H9 (cell line): ENCODE measurements at regions not wholly inside any gene's neighbourhood (a gene's known extent, or its start where the extent isn't known, plus 50 kb on each side); places are given as distances from the start of the nearest gene placed in this dataset.

Source experiments
- DNase-seq: peaks from one replicate; pipeline ENCODE4 v3.0.0-alpha.2; 2017
- H2AFZ ChIP-seq: one replicate; pipeline ENCODE4 v1.6.1; 2013; ENCODE audit warnings: mild to moderate bottlenecking, low read length, control low read depth, moderate library complexity
- H2AK5ac ChIP-seq: 2 replicates; pipeline ENCODE4 v1.6.1; 2013; ENCODE audit warnings: low read length, control low read depth, mixed read lengths; ENCODE audit not compliant: insufficient read length
- H2BK120ac ChIP-seq: one replicate; pipeline ENCODE4 v1.6.1; 2013; ENCODE audit warnings: low read depth, mild to moderate bottlenecking, low read length, control low read depth, inconsistent platforms; ENCODE audit not compliant: poor library complexity, severe bottlenecking
- H2BK12ac ChIP-seq: 2 replicates; pipeline ENCODE4 v1.6.1; 2013; ENCODE audit warnings: low read length, control low read depth, mixed read lengths, low read depth; ENCODE audit not compliant: insufficient read length
- H2BK15ac ChIP-seq: 2 replicates; pipeline ENCODE4 v1.6.1; 2013; ENCODE audit warnings: low read depth, low read length, control low read depth
- H2BK20ac ChIP-seq: one replicate; pipeline ENCODE4 v1.6.1; 2013; ENCODE audit warnings: low read depth, mild to moderate bottlenecking, low read length, control low read depth, inconsistent platforms; ENCODE audit not compliant: poor library complexity, severe bottlenecking
- H2BK5ac ChIP-seq: 2 replicates; pipeline ENCODE4 v1.6.1; 2013; ENCODE audit warnings: low read length, control low read depth, mixed read lengths; ENCODE audit not compliant: insufficient read length
- H3K14ac ChIP-seq: 2 replicates; pipeline ENCODE4 v1.6.1; 2013; ENCODE audit warnings: low read length, control low read depth; ENCODE audit not compliant: insufficient read depth
- H3K18ac ChIP-seq: 2 replicates; pipeline ENCODE4 v1.6.1; 2013; ENCODE audit warnings: low read depth, mild to moderate bottlenecking, mixed read lengths, low read length, control low read depth; ENCODE audit not compliant: insufficient read length
- H3K23ac ChIP-seq: 2 replicates; pipeline ENCODE4 v1.6.1; 2013; ENCODE audit warnings: low read length, control low read depth, mixed read lengths, low read depth; ENCODE audit not compliant: insufficient read length
- H3K23me2 ChIP-seq: 2 replicates; pipeline ENCODE4 v1.6.1; 2013; ENCODE audit warnings: low read depth, mild to moderate bottlenecking, mixed read lengths, low read length, control low read depth; ENCODE audit not compliant: insufficient read length, poor library complexity, severe bottlenecking
- H3K27ac ChIP-seq: 2 replicates; pipeline ENCODE4 v1.5.1; 2013; ENCODE audit warnings: low read length, control low read depth, mixed read lengths, low read depth; ENCODE audit not compliant: insufficient read length
- H3K27me3 ChIP-seq: 2 replicates; pipeline ENCODE4 v1.6.1; 2013; ENCODE audit warnings: low read length, control low read depth, inconsistent platforms; ENCODE audit not compliant: insufficient read depth
- H3K4ac ChIP-seq: 2 replicates; pipeline ENCODE4 v1.6.1; 2013; ENCODE audit warnings: low read depth, mild to moderate bottlenecking, control low read depth, inconsistent platforms, low read length, moderate library complexity
- H3K4me1 ChIP-seq: 2 replicates; pipeline ENCODE4 v1.6.1; 2013; ENCODE audit warnings: low read length, control low read depth, inconsistent platforms; ENCODE audit not compliant: insufficient read depth
- H3K4me2 ChIP-seq: 2 replicates; pipeline ENCODE4 v1.6.1; 2013; ENCODE audit warnings: low read length, control low read depth, mixed read lengths; ENCODE audit not compliant: insufficient read length, insufficient read depth
- H3K56ac ChIP-seq: 2 replicates; pipeline ENCODE4 v1.6.1; 2013; ENCODE audit warnings: low read depth, mild to moderate bottlenecking, mixed read lengths, low read length, control low read depth; ENCODE audit not compliant: insufficient read length
- H3K79me1 ChIP-seq: 2 replicates; pipeline ENCODE4 v1.6.1; 2013; ENCODE audit warnings: low read depth, mild to moderate bottlenecking, moderate library complexity, low read length, control low read depth, inconsistent platforms; ENCODE audit not compliant: insufficient read depth, poor library complexity, severe bottlenecking
- H3K79me2 ChIP-seq: 2 replicates; pipeline ENCODE4 v1.6.1; 2013; ENCODE audit warnings: low read length, control low read depth, inconsistent platforms; ENCODE audit not compliant: insufficient read depth
- H3K9ac ChIP-seq: 2 replicates; pipeline ENCODE4 v1.6.1; 2013; ENCODE audit warnings: low read length, control low read depth, mixed read lengths; ENCODE audit not compliant: insufficient read length; ENCODE audit errors: extremely low read depth
- H3K9me3 ChIP-seq: one replicate; pipeline ENCODE4 v1.6.1; 2013; ENCODE audit warnings: low read depth, low read length, inconsistent platforms; ENCODE audit not compliant: control insufficient read depth
- H3T11ph ChIP-seq: one replicate; pipeline ENCODE4 v1.6.1; 2013; ENCODE audit warnings: mild to moderate bottlenecking, low read length, control low read depth, inconsistent platforms
- H4K20me1 ChIP-seq: one replicate; pipeline ENCODE4 v1.6.1; 2013; ENCODE audit not compliant: control insufficient read depth, insufficient read length, insufficient read depth
- H4K5ac ChIP-seq: 2 replicates; pipeline ENCODE4 v1.6.1; 2013; ENCODE audit warnings: low read depth, mild to moderate bottlenecking, mixed read lengths, low read length, control low read depth; ENCODE audit not compliant: insufficient read length
- H4K8ac ChIP-seq: replicated peaks from 2 replicates; pipeline ENCODE4 v1.6.1; 2013; ENCODE audit warnings: low read length, control low read depth, mixed read lengths, low read depth; ENCODE audit not compliant: insufficient read length
- H4K91ac ChIP-seq: 2 replicates; pipeline ENCODE4 v1.6.1; 2013; ENCODE audit warnings: low read depth, mild to moderate bottlenecking, moderate library complexity, mixed read lengths, low read length, control low read depth; ENCODE audit not compliant: insufficient read length
- H3K27ac Mint-ChIP-seq, 3 experiments: 2 replicates in 2 of 3; 3 replicates in 1 of 3; pipeline ENCODE4 v1.8.0; 2020 to 2021; ENCODE audit warnings: mixed read lengths in 3 of 3, mild to moderate bottlenecking in 1 of 3, moderate library complexity in 1 of 3
- H3K27me3 Mint-ChIP-seq: 2 replicates; pipeline ENCODE4 v1.8.0; 2021; ENCODE audit warnings: low read depth, mild to moderate bottlenecking, moderate library complexity, mixed read lengths
- H3K36me3 Mint-ChIP-seq, 3 experiments: 2 replicates in 2 of 3; 3 replicates in 1 of 3; pipeline ENCODE4 v1.8.0; 2020 to 2021; ENCODE audit warnings: low read depth in 3 of 3, mixed read lengths in 3 of 3; ENCODE audit not compliant: insufficient read depth in 1 of 3
- H3K4me1 Mint-ChIP-seq, 2 experiments: 2 replicates each; pipeline ENCODE4 v1.8.0; 2020; ENCODE audit warnings: mixed read lengths in 2 of 2
- H3K4me3 Mint-ChIP-seq, 2 experiments: 2 replicates in 1 of 2; 3 replicates in 1 of 2; pipeline ENCODE4 v1.8.0; 2020 to 2021; ENCODE audit warnings: mild to moderate bottlenecking in 2 of 2, mixed read lengths in 2 of 2, moderate library complexity in 1 of 2
- H3K9me3 Mint-ChIP-seq, 2 experiments: 2 replicates in 1 of 2; 3 replicates in 1 of 2; pipeline ENCODE4 v1.8.0; 2020; ENCODE audit warnings: mild to moderate bottlenecking in 2 of 2, mixed read lengths in 2 of 2, moderate library complexity in 1 of 2
- TF ChIP-seq, protein P1 (sequence below): fragments of 200-600 bp; sonication (generic); conservative IDR thresholded peaks from 3 replicates; pipeline ENCODE4 v1.8.0; 2021; ENCODE audit warnings: antibody characterized with exemption, mild to moderate bottlenecking

DNA sequence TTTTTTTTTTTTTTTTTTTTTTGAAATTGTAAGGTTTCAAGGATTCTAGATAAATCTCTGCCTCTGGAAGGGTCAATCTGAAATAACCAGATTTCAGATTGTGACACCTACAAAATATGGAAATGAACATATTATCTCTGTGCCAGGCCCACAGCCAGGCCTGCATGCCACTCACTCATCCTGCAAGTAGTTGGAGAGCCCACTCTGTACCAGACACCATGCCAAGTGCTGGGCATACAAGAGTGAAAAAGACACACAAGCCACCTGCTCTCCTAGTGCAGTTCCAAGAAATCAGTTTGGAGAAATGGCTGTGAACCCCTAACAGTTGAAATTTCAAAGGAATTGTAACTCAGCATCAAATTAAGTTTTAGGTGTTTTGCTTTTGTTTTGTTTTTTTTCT, 145.9 kb upstream of the NOCT start:
- no peak overlapping the region for H4K5ac ChIP-seq
- no peak overlapping the region for H3K27ac ChIP-seq
- H3K27me3 Mint-ChIP-seq = peaks cover 1% of the 10 kb centered on the region; the same call in 1 of the 2 replicates
- no peak overlapping the region for H2BK15ac ChIP-seq
- H3K9ac ChIP-seq = no peak overlapping the region
- H3K79me2 ChIP-seq = no peaks in the 10 kb centered on the region
- H3K23me2 ChIP-seq = no peaks in the 10 kb centered on the region
- no peaks in the 10 kb centered on the region for H3K9me3 Mint-ChIP-seq
- H3K18ac ChIP-seq = no peak overlapping the region
- no peak overlapping the region for H3K4ac ChIP-seq
- no peaks in the 10 kb centered on the region for H3K79me1 ChIP-seq
- TF ChIP-seq, protein P1, sequence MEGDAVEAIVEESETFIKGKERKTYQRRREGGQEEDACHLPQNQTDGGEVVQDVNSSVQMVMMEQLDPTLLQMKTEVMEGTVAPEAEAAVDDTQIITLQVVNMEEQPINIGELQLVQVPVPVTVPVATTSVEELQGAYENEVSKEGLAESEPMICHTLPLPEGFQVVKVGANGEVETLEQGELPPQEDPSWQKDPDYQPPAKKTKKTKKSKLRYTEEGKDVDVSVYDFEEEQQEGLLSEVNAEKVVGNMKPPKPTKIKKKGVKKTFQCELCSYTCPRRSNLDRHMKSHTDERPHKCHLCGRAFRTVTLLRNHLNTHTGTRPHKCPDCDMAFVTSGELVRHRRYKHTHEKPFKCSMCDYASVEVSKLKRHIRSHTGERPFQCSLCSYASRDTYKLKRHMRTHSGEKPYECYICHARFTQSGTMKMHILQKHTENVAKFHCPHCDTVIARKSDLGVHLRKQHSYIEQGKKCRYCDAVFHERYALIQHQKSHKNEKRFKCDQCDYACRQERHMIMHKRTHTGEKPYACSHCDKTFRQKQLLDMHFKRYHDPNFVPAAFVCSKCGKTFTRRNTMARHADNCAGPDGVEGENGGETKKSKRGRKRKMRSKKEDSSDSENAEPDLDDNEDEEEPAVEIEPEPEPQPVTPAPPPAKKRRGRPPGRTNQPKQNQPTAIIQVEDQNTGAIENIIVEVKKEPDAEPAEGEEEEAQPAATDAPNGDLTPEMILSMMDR = no peak
- no peak overlapping the region for H2BK120ac ChIP-seq
- no peaks in the 10 kb centered on the region for H4K20me1 ChIP-seq
- no peaks in the 10 kb centered on the region for H3K9me3 ChIP-seq
- H4K91ac ChIP-seq = no peak overlapping the region
- H2BK12ac ChIP-seq = no peak overlapping the region
- H4K8ac ChIP-seq = no peak overlapping the region
- no peak overlapping the region for H3K4me3 Mint-ChIP-seq
- no peaks in the 10 kb centered on the region for H3K36me3 Mint-ChIP-seq
- H3T11ph ChIP-seq = no peak overlapping the region
- DNase-seq = no peak
- H3K27ac Mint-ChIP-seq = no peak overlapping the region
- H3K4me2 ChIP-seq = no peak overlapping the region
- H2BK20ac ChIP-seq = no peak overlapping the region
- no peaks in the 10 kb centered on the region; the same call in 1 of the 2 replicates for H3K27me3 ChIP-seq
- no peak overlapping the region for H2BK5ac ChIP-seq
- H2AK5ac ChIP-seq = no peak overlapping the region
- H3K4me1 Mint-ChIP-seq = peaks cover 18% of the 10 kb centered on the region in 2 experiments
- no peak overlapping the region for H2AFZ ChIP-seq
- no peaks in the 10 kb centered on the region; the same call in 1 of the 2 replicates for H3K4me1 ChIP-seq
- no peak overlapping the region for H3K23ac ChIP-seq
- H3K56ac ChIP-seq = no peak overlapping the region
- H3K14ac ChIP-seq = no peak overlapping the region
